ENCODE measurements at regions not wholly inside any gene's neighbourhood (a gene's known extent, or its start where the extent isn't known, plus 50 kb on each side); places are given as distances from the start of the nearest gene placed in this dataset.

DNA sequence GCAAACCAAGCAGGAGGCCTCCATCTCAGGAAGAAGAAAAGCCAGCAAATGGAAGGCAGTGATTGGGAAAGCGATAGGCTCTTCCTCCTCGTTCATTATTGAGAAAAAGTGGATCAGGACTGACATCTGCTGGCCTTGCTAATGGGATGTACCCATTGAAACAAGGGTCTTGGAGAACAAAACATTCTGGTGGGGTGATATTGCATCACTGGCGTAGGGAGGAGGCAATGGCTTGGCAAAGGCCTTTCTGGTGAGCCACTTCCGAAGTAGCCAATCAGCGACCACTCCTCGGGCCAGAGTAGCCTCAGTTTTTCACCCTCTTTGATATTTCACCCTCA lies 86.7 kb upstream of the NFIB start (continued):
- TF ChIP-seq, protein P1, sequence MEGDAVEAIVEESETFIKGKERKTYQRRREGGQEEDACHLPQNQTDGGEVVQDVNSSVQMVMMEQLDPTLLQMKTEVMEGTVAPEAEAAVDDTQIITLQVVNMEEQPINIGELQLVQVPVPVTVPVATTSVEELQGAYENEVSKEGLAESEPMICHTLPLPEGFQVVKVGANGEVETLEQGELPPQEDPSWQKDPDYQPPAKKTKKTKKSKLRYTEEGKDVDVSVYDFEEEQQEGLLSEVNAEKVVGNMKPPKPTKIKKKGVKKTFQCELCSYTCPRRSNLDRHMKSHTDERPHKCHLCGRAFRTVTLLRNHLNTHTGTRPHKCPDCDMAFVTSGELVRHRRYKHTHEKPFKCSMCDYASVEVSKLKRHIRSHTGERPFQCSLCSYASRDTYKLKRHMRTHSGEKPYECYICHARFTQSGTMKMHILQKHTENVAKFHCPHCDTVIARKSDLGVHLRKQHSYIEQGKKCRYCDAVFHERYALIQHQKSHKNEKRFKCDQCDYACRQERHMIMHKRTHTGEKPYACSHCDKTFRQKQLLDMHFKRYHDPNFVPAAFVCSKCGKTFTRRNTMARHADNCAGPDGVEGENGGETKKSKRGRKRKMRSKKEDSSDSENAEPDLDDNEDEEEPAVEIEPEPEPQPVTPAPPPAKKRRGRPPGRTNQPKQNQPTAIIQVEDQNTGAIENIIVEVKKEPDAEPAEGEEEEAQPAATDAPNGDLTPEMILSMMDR (conservative IDR thresholded peaks at IDR 0.05; ENCODE audit: low read depth in 2 of 2): peak; percentile 62 to 93

DNA sequence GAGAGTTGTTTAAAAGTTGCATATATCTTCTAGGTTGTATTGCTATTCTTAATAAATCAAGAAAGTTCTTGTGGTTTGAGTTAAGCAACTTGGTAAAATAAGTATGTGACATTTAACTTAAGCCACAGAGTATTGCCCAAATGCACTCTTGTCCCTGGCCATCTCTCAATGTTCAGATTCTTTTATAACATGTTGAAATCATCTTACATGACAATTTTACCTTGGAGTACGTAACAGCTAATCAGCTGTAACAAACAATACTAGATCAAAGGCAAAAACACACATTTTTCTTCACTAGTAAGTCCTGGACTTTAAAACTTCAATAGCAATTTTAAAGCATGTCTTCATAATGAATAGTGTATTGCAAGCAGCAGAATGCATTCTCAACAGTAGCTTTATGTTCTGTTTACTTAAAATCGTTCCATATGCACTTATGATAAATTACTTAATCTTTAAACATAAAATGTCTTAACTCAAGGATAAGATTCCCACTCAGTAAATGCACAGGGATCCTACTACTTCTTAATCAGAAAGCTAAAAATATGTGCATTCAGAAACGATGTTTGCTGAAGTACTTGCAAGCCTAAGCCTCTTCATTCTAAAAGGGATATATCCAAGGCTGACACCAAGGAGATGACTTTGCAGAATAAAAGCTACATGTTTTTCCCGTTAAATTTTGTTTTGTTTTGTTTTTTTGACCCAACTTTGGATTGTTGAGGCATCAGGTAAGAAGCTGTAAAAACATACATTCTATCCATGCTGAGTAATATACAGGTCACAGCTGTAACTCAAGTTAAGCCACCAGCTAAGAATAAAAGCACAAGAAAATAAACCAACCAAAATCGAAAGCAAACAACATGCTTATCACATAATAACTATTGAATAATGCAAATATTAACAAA lies 86.1 kb upstream of the NFIB start:
- H3K27ac Mint-ChIP-seq: no peak overlapping the region
- Histone ChIP-seq H3K27me3 (ENCODE audit: insufficient read depth) (no peaks in the 10 kb centered on the region), H3K4me2 (0 out of 2 replicates have a peak overlapping the region, but pooled peaks have one; percentile 4), H3K4me3 (no peak overlapping the region), H3K27ac (ENCODE audit: low read depth) (no peak overlapping the region), H3F3A (replicated peaks; ENCODE audit: low read depth) (no peaks in the 10 kb centered on the region), H3K9me2 (ENCODE audit: insufficient read depth) (no peaks in the 10 kb centered on the region; the same call in 1 of the 2 replicates), H3K4me1 (ENCODE audit: insufficient read depth) (peaks cover 13% of the 10 kb centered on the region; the same call in 1 of the 2 replicates), H3K36me3 (ENCODE audit: insufficient read depth) (no peaks in the 10 kb centered on the region), H3K79me2 (replicated peaks; ENCODE audit: insufficient read depth) (no peaks in the 10 kb centered on the region), H4K20me1 (replicated peaks; ENCODE audit: insufficient read depth) (no peaks in the 10 kb centered on the region), H2AFZ (0 out of 2 replicates have a peak overlapping the region, but pooled peaks have one; percentile 0)
- DNase-seq (ENCODE audit: low spot score) (no peak), ATAC-seq (no peak)
- H3K4me1 Mint-ChIP-seq: peaks cover 19% of the 10 kb centered on the region
- H3K36me3 Mint-ChIP-seq (ENCODE audit: low read depth): 0 out of 3 replicates have a peak, but pooled peaks cover 2% of the 10 kb centered on the region
- H3K9me3 Mint-ChIP-seq: peaks cover 3% of the 10 kb centered on the region; the same call in 1 of the 3 replicates
- H3K4me3 Mint-ChIP-seq: no peak overlapping the region
- H3K27me3 Mint-ChIP-seq (ENCODE audit: insufficient read depth, low read depth, poor library complexity): no peaks in the 10 kb centered on the region
- TF ChIP-seq, protein P2, sequence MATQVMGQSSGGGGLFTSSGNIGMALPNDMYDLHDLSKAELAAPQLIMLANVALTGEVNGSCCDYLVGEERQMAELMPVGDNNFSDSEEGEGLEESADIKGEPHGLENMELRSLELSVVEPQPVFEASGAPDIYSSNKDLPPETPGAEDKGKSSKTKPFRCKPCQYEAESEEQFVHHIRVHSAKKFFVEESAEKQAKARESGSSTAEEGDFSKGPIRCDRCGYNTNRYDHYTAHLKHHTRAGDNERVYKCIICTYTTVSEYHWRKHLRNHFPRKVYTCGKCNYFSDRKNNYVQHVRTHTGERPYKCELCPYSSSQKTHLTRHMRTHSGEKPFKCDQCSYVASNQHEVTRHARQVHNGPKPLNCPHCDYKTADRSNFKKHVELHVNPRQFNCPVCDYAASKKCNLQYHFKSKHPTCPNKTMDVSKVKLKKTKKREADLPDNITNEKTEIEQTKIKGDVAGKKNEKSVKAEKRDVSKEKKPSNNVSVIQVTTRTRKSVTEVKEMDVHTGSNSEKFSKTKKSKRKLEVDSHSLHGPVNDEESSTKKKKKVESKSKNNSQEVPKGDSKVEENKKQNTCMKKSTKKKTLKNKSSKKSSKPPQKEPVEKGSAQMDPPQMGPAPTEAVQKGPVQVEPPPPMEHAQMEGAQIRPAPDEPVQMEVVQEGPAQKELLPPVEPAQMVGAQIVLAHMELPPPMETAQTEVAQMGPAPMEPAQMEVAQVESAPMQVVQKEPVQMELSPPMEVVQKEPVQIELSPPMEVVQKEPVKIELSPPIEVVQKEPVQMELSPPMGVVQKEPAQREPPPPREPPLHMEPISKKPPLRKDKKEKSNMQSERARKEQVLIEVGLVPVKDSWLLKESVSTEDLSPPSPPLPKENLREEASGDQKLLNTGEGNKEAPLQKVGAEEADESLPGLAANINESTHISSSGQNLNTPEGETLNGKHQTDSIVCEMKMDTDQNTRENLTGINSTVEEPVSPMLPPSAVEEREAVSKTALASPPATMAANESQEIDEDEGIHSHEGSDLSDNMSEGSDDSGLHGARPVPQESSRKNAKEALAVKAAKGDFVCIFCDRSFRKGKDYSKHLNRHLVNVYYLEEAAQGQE (IDR thresholded peaks at IDR 0.05; ENCODE audit: unreplicated experiment): no peak
- TF ChIP-seq, protein P1 (conservative IDR thresholded peaks at IDR 0.05; ENCODE audit: low read depth in 2 of 2): no peak
- no peak for TF ChIP-seq POLR2AphosphoS5 (IDR thresholded peaks at IDR 0.05; ENCODE audit: low read depth)
- TF ChIP-seq, protein P3, sequence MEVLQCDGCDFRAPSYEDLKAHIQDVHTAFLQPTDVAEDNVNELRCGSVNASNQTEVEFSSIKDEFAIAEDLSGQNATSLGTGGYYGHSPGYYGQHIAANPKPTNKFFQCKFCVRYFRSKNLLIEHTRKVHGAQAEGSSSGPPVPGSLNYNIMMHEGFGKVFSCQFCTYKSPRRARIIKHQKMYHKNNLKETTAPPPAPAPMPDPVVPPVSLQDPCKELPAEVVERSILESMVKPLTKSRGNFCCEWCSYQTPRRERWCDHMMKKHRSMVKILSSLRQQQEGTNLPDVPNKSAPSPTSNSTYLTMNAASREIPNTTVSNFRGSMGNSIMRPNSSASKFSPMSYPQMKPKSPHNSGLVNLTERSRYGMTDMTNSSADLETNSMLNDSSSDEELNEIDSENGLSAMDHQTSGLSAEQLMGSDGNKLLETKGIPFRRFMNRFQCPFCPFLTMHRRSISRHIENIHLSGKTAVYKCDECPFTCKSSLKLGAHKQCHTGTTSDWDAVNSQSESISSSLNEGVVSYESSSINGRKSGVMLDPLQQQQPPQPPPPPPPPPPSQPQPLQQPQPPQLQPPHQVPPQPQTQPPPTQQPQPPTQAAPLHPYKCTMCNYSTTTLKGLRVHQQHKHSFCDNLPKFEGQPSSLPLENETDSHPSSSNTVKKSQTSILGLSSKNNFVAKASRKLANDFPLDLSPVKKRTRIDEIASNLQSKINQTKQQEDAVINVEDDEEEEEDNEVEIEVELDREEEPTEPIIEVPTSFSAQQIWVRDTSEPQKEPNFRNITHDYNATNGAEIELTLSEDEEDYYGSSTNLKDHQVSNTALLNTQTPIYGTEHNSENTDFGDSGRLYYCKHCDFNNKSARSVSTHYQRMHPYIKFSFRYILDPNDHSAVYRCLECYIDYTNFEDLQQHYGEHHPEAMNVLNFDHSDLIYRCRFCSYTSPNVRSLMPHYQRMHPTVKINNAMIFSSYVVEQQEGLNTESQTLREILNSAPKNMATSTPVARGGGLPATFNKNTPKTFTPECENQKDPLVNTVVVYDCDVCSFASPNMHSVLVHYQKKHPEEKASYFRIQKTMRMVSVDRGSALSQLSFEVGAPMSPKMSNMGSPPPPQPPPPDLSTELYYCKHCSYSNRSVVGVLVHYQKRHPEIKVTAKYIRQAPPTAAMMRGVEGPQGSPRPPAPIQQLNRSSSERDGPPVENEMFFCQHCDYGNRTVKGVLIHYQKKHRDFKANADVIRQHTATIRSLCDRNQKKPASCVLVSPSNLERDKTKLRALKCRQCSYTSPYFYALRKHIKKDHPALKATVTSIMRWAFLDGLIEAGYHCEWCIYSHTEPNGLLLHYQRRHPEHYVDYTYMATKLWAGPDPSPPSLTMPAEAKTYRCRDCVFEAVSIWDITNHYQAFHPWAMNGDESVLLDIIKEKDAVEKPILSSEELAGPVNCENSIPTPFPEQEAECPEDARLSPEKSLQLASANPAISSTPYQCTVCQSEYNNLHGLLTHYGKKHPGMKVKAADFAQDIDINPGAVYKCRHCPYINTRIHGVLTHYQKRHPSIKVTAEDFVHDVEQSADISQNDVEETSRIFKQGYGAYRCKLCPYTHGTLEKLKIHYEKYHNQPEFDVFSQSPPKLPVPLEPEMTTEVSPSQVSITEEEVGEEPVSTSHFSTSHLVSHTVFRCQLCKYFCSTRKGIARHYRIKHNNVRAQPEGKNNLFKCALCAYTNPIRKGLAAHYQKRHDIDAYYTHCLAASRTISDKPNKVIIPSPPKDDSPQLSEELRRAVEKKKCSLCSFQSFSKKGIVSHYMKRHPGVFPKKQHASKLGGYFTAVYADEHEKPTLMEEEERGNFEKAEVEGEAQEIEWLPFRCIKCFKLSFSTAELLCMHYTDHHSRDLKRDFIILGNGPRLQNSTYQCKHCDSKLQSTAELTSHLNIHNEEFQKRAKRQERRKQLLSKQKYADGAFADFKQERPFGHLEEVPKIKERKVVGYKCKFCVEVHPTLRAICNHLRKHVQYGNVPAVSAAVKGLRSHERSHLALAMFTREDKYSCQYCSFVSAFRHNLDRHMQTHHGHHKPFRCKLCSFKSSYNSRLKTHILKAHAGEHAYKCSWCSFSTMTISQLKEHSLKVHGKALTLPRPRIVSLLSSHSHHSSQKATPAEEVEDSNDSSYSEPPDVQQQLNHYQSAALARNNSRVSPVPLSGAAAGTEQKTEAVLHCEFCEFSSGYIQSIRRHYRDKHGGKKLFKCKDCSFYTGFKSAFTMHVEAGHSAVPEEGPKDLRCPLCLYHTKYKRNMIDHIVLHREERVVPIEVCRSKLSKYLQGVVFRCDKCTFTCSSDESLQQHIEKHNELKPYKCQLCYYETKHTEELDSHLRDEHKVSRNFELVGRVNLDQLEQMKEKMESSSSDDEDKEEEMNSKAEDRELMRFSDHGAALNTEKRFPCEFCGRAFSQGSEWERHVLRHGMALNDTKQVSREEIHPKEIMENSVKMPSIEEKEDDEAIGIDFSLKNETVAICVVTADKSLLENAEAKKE (CRISPR knock-in tag; IDR thresholded peaks at IDR 0.05): no peak
- TF ChIP-seq, protein P4, sequence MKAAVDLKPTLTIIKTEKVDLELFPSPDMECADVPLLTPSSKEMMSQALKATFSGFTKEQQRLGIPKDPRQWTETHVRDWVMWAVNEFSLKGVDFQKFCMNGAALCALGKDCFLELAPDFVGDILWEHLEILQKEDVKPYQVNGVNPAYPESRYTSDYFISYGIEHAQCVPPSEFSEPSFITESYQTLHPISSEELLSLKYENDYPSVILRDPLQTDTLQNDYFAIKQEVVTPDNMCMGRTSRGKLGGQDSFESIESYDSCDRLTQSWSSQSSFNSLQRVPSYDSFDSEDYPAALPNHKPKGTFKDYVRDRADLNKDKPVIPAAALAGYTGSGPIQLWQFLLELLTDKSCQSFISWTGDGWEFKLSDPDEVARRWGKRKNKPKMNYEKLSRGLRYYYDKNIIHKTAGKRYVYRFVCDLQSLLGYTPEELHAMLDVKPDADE (IDR thresholded peaks at IDR 0.05): no peak
- no peak for TF ChIP-seq ZNF114 (CRISPR knock-in tag; IDR thresholded peaks at IDR 0.05)
- TF ChIP-seq ZNF331 (CRISPR knock-in tag; IDR thresholded peaks at IDR 0.05; ENCODE audit: low read depth): no peak
